Breast epithelium (tissue), 4 donors: ENCODE measurements at regions not wholly inside any gene's neighbourhood (a gene's known extent, or its start where the extent isn't known, plus 50 kb on each side); places are given as distances from the start of the nearest gene placed in this dataset.

Experiments
- DNase-seq, 2 donors: peaks; one replicate each; pipeline ENCODE4 v3.0.0-alpha.2; 2019; ENCODE audit warnings: low spot score in 2 of 2
- H3K27ac ChIP-seq, 2 donors: fragments of 200-600 bp; sonication (generic) in 1 of 2; one replicate each; pipeline ENCODE4 v1.5.1; 2016 to 2019; ENCODE audit warnings: mild to moderate bottlenecking in 1 of 2
- H3K27me3 ChIP-seq, 2 donors: fragments of 200-600 bp; sonication (generic) in 1 of 2; one replicate each; pipeline versions ENCODE4 v1.5.1 to v1.6.0; 2017 to 2019; ENCODE audit warnings: control low read depth in 1 of 2, mild to moderate bottlenecking in 1 of 2
- H3K36me3 ChIP-seq: fragments of 200-600 bp; one replicate; pipeline ENCODE4 v1.5.1; 2019
- H3K4me1 ChIP-seq, 2 donors: fragments of 200-600 bp; sonication (generic); one replicate each; pipeline ENCODE4 v1.5.1; 2016 to 2019; ENCODE audit warnings: control low read depth in 1 of 2
- H3K4me3 ChIP-seq, 3 donors: fragments of 200-600 bp; sonication (generic); 1 replicate in 2 of 3; 2 replicates in 1 of 3; pipeline ENCODE4 v1.5.1; 2016 to 2019; ENCODE audit warnings: mild to moderate bottlenecking in 3 of 3, moderate library complexity in 2 of 3
- H3K9me3 ChIP-seq, 2 donors: fragments of 200-600 bp; sonication (generic) in 1 of 2; one replicate each; pipeline ENCODE4 v1.5.1; 2016 to 2019; ENCODE audit warnings: control low read depth in 1 of 2
- CTCF ChIP-seq, 3 donors: fragments of 450-650 bp; IDR thresholded peaks; one replicate each; pipeline ENCODE4 v1.5.1; 2016 to 2017; ENCODE audit warnings: antibody characterized with exemption in 3 of 3, mild to moderate bottlenecking in 3 of 3, moderate library complexity in 3 of 3
- POLR2A ChIP-seq: fragments of 450-650 bp; IDR thresholded peaks from one replicate; pipeline ENCODE4 v1.6.1; 2016; ENCODE audit warnings: antibody characterized with exemption, mild to moderate bottlenecking, moderate library complexity
- POLR2AphosphoS5 ChIP-seq, 3 donors: sonication (generic); formaldehyde crosslinking; IDR thresholded peaks; one replicate each; pipeline ENCODE4 v1.6.1; 2017; ENCODE audit warnings: antibody characterized with exemption in 3 of 3
- intact Hi-C: fragments of 100-400 bp; cut with DNase I; formaldehyde crosslinking; loops from one replicate; pipeline ENCODE4 v1.15.1; 2023; ENCODE audit warnings: low total_unique reads

DNA sequence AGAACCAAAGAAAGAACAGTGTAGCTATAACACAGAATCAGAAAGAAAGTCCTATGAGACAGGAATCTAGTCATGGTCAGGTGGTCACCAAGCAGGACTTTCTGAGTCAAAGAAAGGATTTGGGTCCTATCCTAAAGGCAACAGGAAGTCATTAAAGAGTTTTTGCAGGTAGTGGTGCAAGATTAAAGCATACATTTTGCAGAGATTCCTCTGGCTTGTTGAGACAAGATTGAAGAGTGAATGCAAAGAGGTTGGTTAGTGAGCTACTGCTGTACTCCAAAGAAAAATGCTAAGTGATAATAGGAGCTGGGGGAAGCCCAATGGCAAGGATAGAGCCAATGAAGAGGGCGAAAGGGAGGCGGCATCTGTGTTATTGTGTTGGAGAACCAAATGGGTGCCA lies 300.5 kb upstream of the KIF2A start:
- H3K36me3 ChIP-seq: no peaks in the 10 kb centered on the region
- no peak overlapping the region for H3K4me3 ChIP-seq
- intact Hi-C loops: no loop called here
- no peak for DNase-seq
- no peaks in the 10 kb centered on the region for H3K9me3 ChIP-seq
- H3K27ac ChIP-seq: no peak overlapping the region
- TF ChIP-seq POLR2AphosphoS5 (IDR thresholded peaks at IDR 0.05) (no peak), POLR2A (no peak), CTCF (IDR thresholded peaks at IDR 0.05) (no peak)
- no peaks in the 10 kb centered on the region for H3K27me3 ChIP-seq
- no peaks in the 10 kb centered on the region for H3K4me1 ChIP-seq

GRCh38 chr5:62007457-62007856 lies 298.5 kb upstream of the KIF2A start:
- Histone ChIP-seq H3K4me3 (no peak overlapping the region), H3K4me1 (no peaks in the 10 kb centered on the region), H3K27me3 (no peaks in the 10 kb centered on the region), H3K9me3 (no peaks in the 10 kb centered on the region), H3K36me3 (no peaks in the 10 kb centered on the region), H3K27ac (no peak overlapping the region)
- DNase-seq: no peak
- intact Hi-C loops: no loop called here
- TF ChIP-seq POLR2A: no peak
- TF ChIP-seq POLR2AphosphoS5 (IDR thresholded peaks at IDR 0.05): no peak
- no peak for TF ChIP-seq CTCF (IDR thresholded peaks at IDR 0.05)

DNA sequence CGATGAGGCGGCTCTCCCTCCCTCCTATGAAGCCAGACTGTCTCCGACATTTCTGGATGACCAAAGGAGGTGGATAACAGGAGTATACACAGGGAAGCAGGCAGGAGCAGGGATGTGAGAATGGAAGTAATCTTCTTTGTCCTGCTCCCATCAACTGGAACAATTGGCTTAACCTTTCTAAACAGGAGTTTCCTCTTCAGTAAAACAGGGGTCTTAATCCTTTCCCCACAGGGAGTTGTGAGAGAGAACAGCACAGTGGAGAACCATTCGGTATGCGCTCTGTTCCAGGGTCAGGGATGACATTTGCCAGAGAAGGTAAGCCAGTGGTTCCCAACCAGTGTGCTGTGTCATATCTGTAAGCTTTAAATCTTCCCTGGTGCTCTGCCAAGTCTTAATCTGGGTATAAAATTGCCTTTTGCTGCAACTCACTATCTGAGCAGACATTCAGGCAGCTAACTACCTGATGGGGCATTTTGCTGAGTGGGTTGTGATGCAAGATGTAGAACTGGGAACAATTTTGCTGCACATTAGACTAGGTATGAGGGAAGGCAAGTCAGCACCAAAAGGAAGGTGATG lies 294.8 kb upstream of the KIF2A start:
- no peak for TF ChIP-seq POLR2AphosphoS5 (IDR thresholded peaks at IDR 0.05)
- no peaks in the 10 kb centered on the region for H3K27me3 ChIP-seq
- no peaks in the 10 kb centered on the region for H3K36me3 ChIP-seq
- DNase-seq: no peak
- H3K27ac ChIP-seq: no peak overlapping the region
- no peak overlapping the region for H3K4me3 ChIP-seq
- H3K4me1 ChIP-seq: no peaks in the 10 kb centered on the region
- no peaks in the 10 kb centered on the region for H3K9me3 ChIP-seq
- intact Hi-C loops: no loop called here

DNA sequence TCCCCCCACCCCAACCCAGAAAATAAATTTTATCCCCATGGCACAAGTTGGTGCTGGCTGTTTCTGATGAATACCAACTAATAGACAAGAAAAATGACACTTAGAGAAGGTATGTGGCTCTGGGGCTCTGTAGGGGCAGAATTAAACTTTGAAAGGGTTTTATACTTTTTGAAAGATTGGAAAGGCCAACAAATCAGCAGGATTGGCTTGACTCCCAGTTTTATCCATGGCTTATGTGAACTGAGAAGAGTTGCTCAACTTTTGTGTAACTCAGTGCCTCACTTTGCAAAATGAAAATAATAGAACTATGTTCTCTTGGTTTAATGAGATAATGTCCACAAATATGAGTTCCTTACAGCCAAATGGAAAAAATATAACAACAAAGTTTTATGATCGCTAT lies 288.9 kb upstream of the KIF2A start:
- no peaks in the 10 kb centered on the region for H3K27me3 ChIP-seq
- TF ChIP-seq CTCF (IDR thresholded peaks at IDR 0.05): no peak
- no peak overlapping the region for H3K4me3 ChIP-seq
- intact Hi-C loops: no loop called here
- no peaks in the 10 kb centered on the region for H3K9me3 ChIP-seq
- H3K27ac ChIP-seq: no peak overlapping the region
- no peaks in the 10 kb centered on the region for H3K4me1 ChIP-seq
- no peak for DNase-seq
- no peaks in the 10 kb centered on the region for H3K36me3 ChIP-seq

GRCh38 chr5:62029303-62029702 lies 276.7 kb upstream of the KIF2A start:
- TF ChIP-seq POLR2A (no peak), CTCF (IDR thresholded peaks at IDR 0.05) (no peak), POLR2AphosphoS5 (IDR thresholded peaks at IDR 0.05) (no peak)
- intact Hi-C loops: no loop called here
- Histone ChIP-seq H3K9me3 (peaks cover 0 to 10% of the 10 kb centered on the region in 2 donors), H3K4me1 (no peaks in the 10 kb centered on the region), H3K27me3 (no peaks in the 10 kb centered on the region), H3K36me3 (no peaks in the 10 kb centered on the region), H3K27ac (no peak overlapping the region), H3K4me3 (no peak overlapping the region)
- no peak for DNase-seq

- Histone ChIP-seq H3K36me3 (no peaks in the 10 kb centered on the region), H3K27ac (no peak overlapping the region), H3K4me1 (no peaks in the 10 kb centered on the region), H3K4me3 (no peak overlapping the region), H3K9me3 (peaks cover 0 to 12% of the 10 kb centered on the region in 2 donors), H3K27me3 (no peaks in the 10 kb centered on the region)
- no peak for DNase-seq
- intact Hi-C loops: no loop called here
- no peak for TF ChIP-seq CTCF (IDR thresholded peaks at IDR 0.05)
Measured at GRCh38 chr5:62030326-62030725, 275.7 kb upstream of the KIF2A start.
